ENCODE measurements at regions not wholly inside any gene's neighbourhood (a gene's known extent, or its start where the extent isn't known, plus 50 kb on each side); places are given as distances from the start of the nearest gene placed in this dataset.

GRCh38 chr3:20529911-20530310, 343.9 kb upstream of the SGO1 start:
- Histone ChIP-seq H2BK120ac (replicated peaks; ENCODE audit: low read depth, low read length) (no peak overlapping the region), H4K91ac (replicated peaks; ENCODE audit: insufficient read length, low read length) (no peak overlapping the region), H3K4me3 (ENCODE audit: extremely low read depth in 1 of 4, insufficient read depth in 2 of 4, low read depth in 3 of 4, low read length in 4 of 4) (no peak overlapping the region), H3K4me1 (replicated peaks in 1 of 4; ENCODE audit: control insufficient read depth in 3 of 4, insufficient read depth in 4 of 4, low read length in 3 of 4) (no peaks in the 10 kb centered on the region; a peak in 1 of 7 replicates), H2AK5ac (ENCODE audit: low read depth, low read length) (no peak overlapping the region), H3K36me3 (ENCODE audit: control insufficient read depth in 2 of 4, insufficient read depth in 4 of 4, low read length in 3 of 4) (no peaks in the 10 kb centered on the region), H2BK15ac (ENCODE audit: low read length) (no peak overlapping the region), H2BK20ac (ENCODE audit: low read length) (no peak overlapping the region), H3K18ac (ENCODE audit: extremely low read depth, low read length) (no peak overlapping the region), H3K27me3 (replicated peaks in 1 of 4; ENCODE audit: control insufficient read depth in 3 of 4, extremely low read depth in 1 of 4, insufficient read depth in 3 of 4, low read length in 3 of 4) (no peaks in the 10 kb centered on the region), H3K9ac (replicated peaks in 1 of 4; ENCODE audit: extremely low read depth in 1 of 4, low read depth in 3 of 4, low read length in 3 of 4) (no peak overlapping the region), H3K14ac (ENCODE audit: insufficient read length) (no peak overlapping the region), H4K5ac (ENCODE audit: insufficient read length, low read depth, low read length) (no peak overlapping the region), H3K9me3 (ENCODE audit: insufficient read depth in 2 of 2, low read depth in 1 of 2, low read length in 1 of 2) (no peaks in the 10 kb centered on the region), H3K23ac (ENCODE audit: insufficient read length) (no peak overlapping the region), H4K20me1 (replicated peaks in 1 of 2; ENCODE audit: control insufficient read depth in 1 of 2, insufficient read depth in 2 of 2, low read length in 2 of 2) (no peaks in the 10 kb centered on the region), H3K56ac (replicated peaks; ENCODE audit: insufficient read length, low read depth, low read length) (no peak overlapping the region), H3K79me1 (ENCODE audit: low read depth, low read length) (no peaks in the 10 kb centered on the region), H4K8ac (ENCODE audit: extremely low read depth, insufficient read depth, low read length) (no peak overlapping the region), H3K23me2 (ENCODE audit: low read depth, low read length) (no peaks in the 10 kb centered on the region), H2AFZ (ENCODE audit: low read length) (no peak overlapping the region), H3K4ac (replicated peaks; ENCODE audit: insufficient read length, low read depth, low read length) (no peak overlapping the region), H2BK12ac (ENCODE audit: low read depth, low read length) (no peak overlapping the region), H3K27ac (ENCODE audit: low read depth, low read length) (no peak overlapping the region), H3K4me2 (ENCODE audit: insufficient read depth in 1 of 2, low read depth in 2 of 2, low read length in 2 of 2) (no peak overlapping the region), H2BK5ac (ENCODE audit: low read depth, low read length) (no peak overlapping the region), H3K79me2 (ENCODE audit: control insufficient read depth in 1 of 2, insufficient read depth in 2 of 2, low read length in 2 of 2) (no peaks in the 10 kb centered on the region)
- DNase-seq (ENCODE audit: low read depth in 1 of 2, low spot score in 2 of 2) (no peak), FAIRE-seq (no peak)
- POLR2A ChIA-PET (ENCODE audit: partially characterized antibody), result no interaction called here
- TF ChIP-seq RNF2 (IDR thresholded peaks at IDR 0.05; ENCODE audit: borderline replicate concordance, low read depth, low read length, missing control alignments, poor library complexity, severe bottlenecking), result no peak
- WGBS, 2 experiments (ENCODE audit: extremely low coverage in 1 of 2, insufficient coverage in 1 of 2, insufficient read length in 1 of 2, insufficient replicate concordance in 2 of 2, low coverage in 1 of 2, low lambda C conversion rate in 2 of 2, missing lambda C conversion rate in 1 of 2), result 57% methylated on average over 5 of the region's 5 CpGs; no CpG with 5 or more reads in 1 of the 2 experiments
- CTCF ChIA-PET (ENCODE audit: partially characterized antibody), result interaction anchor here (1.3 kb wide), 1 partner anchor 13 kb away, joined by 4 read pairs; no protein-coding TSS in a partner anchor
